ENCODE measurements at regions not wholly inside any gene's neighbourhood (a gene's known extent, or its start where the extent isn't known, plus 50 kb on each side); places are given as distances from the start of the nearest gene placed in this dataset.
"Not testable (repeated sequence)": the region's sequence is repeated elsewhere in the genome, so short reads cannot be mapped to it uniquely, and the experiment has no call there.

DNA sequence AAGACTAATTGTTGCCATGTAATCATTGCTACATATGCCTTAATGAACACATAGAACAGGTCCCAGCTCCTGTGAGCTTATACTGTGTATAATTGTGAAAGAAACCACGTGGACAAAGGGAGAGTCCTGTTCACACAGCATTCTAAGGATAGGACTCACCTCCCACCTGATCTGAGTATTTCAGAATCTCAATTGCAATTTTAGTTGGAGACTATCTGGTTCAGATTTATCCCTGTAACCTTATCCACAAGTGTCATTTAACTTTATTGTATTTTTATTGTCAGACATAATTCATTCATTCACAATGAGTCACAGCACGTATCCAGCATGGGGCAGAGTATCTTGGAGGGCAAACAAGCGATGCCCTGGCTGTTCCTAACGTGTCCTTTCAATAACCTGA, 448.3 kb downstream of the NTRK2 start:
- DNase-seq, result no peak
- H3K9me3 Mint-ChIP-seq, result no peaks in the 10 kb centered on the region
- H3K4me1 Mint-ChIP-seq, result no peaks in the 10 kb centered on the region
- H3K4me3 Mint-ChIP-seq, result no peak overlapping the region
- peaks cover 11% of the 10 kb centered on the region for H3K27me3 Mint-ChIP-seq
- H3K36me3 Mint-ChIP-seq, result no peaks in the 10 kb centered on the region
- no peak overlapping the region for H3K27ac Mint-ChIP-seq

DNA sequence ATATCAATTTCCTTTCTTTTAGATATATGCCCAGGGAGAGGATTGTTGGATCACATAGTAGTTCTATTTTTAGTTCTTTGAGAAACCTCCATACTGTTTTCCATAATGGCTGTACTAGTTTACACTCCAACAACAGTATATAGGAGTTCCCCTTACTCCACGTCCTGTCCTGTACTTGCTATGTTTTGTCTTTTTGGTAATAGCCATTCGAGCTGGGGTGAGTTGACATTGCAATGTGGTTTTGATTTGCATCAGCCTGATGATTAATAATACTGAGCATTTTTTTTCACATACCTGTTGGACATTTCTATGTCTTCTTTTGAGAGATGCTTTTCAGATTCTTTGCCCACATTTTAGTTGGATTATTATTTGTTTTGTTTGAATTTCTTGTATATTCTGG, 445.9 kb downstream of the NTRK2 start:
- peaks cover 8% of the 10 kb centered on the region for H3K27me3 Mint-ChIP-seq
- no peak overlapping the region for H3K4me3 Mint-ChIP-seq
- H3K9me3 Mint-ChIP-seq, result no peaks in the 10 kb centered on the region
- no peaks in the 10 kb centered on the region for H3K36me3 Mint-ChIP-seq
- no peaks in the 10 kb centered on the region for H3K4me1 Mint-ChIP-seq
- no peak for DNase-seq
- no peak overlapping the region for H3K27ac Mint-ChIP-seq

DNA sequence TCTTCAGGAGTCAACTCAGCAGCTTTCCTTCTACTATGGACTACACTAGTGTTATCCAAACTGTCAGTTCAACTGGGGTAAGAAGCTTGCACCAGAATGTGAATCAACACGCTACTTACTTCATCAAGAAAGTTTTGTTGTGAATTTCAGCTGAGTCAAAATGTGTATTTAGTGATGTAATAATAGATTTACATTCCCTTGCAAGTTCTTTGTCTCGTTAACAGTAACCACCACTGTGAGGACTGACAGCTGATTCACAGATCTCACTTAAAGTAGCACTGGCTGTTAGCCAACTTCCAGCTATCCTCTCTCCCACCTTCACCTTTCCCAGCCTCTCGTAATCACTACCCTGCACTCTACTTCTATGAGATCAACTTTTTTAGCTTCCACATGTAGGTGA, 445.3 kb downstream of the NTRK2 start:
- no peak for DNase-seq
- H3K27ac Mint-ChIP-seq, result no peak overlapping the region
- peaks cover 8% of the 10 kb centered on the region for H3K27me3 Mint-ChIP-seq
- no peak overlapping the region for H3K4me3 Mint-ChIP-seq
- H3K9me3 Mint-ChIP-seq, result no peaks in the 10 kb centered on the region
- H3K4me1 Mint-ChIP-seq, result no peaks in the 10 kb centered on the region
- no peaks in the 10 kb centered on the region for H3K36me3 Mint-ChIP-seq

DNA sequence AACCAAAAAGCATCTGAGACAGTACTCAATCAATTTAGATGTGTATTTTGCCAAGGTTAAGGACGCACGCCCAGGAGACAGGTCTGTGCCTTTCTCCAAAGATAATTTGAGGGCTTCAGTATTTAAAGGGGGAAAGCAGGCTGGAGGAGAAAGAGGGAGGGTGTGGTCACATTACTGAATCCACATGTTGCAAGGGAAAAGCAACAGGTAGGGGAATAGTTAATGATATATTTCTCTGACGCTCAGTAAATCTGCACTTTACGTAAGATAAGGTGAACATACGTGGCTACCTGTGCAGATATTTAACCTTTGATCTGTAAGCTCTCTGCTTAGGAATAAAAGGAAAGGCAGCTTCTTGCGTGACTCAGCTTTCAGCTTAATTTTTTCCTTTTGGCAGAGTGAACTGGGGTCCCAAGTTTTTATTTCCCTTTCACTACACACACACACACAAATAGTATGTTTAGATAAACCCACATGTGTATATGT, 443.4 kb downstream of the NTRK2 start:
- no peaks in the 10 kb centered on the region for H3K4me1 Mint-ChIP-seq
- no peak overlapping the region for H3K27ac Mint-ChIP-seq
- no peaks in the 10 kb centered on the region for H3K9me3 Mint-ChIP-seq
- no peak for DNase-seq
- no peaks in the 10 kb centered on the region for H3K36me3 Mint-ChIP-seq
- H3K27me3 Mint-ChIP-seq, result peaks cover 8% of the 10 kb centered on the region
- no peak overlapping the region for H3K4me3 Mint-ChIP-seq

DNA sequence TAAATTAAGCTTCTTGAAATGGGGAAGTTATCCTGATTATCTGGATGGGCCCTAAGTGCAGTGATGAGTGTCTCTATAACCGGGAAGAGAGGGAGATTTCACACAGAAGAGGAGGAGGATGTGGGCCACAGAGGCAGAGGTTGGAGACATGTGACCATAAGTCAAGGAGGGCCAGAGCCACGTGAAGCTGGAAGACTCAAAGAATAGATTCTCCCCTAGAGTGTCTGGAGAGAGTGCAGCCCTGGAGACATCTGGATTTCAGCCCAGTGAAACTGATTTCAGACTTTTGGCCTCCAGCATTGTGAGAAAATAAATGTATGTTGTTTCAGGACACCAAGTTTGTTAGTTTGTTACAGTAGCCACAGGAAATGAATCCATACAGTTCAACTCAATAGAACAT, 442.9 kb downstream of the NTRK2 start:
- H3K4me3 Mint-ChIP-seq, result no peak overlapping the region
- H3K27me3 Mint-ChIP-seq, result peaks cover 8% of the 10 kb centered on the region
- no peaks in the 10 kb centered on the region for H3K9me3 Mint-ChIP-seq
- DNase-seq, result no peak
- H3K36me3 Mint-ChIP-seq, result no peaks in the 10 kb centered on the region
- no peak overlapping the region for H3K27ac Mint-ChIP-seq
- H3K4me1 Mint-ChIP-seq, result no peaks in the 10 kb centered on the region

DNA sequence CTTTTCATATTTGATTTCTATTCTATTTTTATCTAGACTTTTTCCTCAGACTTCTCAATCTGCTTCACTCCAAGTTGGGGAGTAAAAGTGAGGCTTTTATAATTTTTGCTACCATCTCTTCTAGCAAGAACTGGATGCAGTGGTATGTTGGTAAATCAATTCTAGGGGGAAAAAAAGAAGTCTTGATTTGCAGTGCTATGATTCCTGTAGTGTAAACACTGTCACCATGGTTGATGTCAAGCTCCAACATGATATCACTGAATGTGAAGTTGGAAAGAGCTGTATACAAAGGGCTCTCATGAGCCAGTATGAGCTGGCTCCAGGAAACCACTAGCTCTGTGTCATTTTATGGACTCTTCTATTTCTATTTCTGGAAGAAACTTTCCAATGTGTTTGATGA, 439.2 kb downstream of the NTRK2 start:
- no peak overlapping the region for H3K4me3 Mint-ChIP-seq
- no peak overlapping the region for H3K27ac Mint-ChIP-seq
- no peaks in the 10 kb centered on the region for H3K4me1 Mint-ChIP-seq
- H3K9me3 Mint-ChIP-seq, result no peaks in the 10 kb centered on the region
- no peak for DNase-seq
- H3K27me3 Mint-ChIP-seq, result peaks cover 13% of the 10 kb centered on the region
- H3K36me3 Mint-ChIP-seq, result no peaks in the 10 kb centered on the region

DNA sequence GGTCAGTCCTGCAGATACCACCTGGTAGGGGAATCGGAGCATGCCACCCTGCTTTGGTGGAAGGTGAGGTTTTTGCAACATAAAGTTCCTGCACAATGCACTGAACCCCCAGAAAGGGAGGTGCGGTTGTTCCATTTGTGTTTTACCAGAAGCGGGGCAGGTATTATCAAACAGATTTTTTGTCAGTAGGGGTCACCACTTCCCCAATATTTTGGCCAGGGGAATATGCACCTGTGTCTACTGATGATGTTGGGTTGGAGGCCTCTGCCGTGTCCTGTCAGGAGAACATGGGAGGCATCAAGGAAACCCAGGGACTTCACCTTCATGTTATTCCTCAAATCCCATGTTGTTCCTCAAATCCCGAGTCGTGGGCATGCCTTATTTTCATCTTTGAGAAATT, 438.7 kb downstream of the NTRK2 start:
- H3K27ac Mint-ChIP-seq, result no peak overlapping the region
- no peaks in the 10 kb centered on the region for H3K9me3 Mint-ChIP-seq
- H3K4me1 Mint-ChIP-seq, result no peaks in the 10 kb centered on the region
- DNase-seq, result no peak
- H3K27me3 Mint-ChIP-seq, result peaks cover 16% of the 10 kb centered on the region
- no peak overlapping the region for H3K4me3 Mint-ChIP-seq
- H3K36me3 Mint-ChIP-seq, result no peaks in the 10 kb centered on the region

DNA sequence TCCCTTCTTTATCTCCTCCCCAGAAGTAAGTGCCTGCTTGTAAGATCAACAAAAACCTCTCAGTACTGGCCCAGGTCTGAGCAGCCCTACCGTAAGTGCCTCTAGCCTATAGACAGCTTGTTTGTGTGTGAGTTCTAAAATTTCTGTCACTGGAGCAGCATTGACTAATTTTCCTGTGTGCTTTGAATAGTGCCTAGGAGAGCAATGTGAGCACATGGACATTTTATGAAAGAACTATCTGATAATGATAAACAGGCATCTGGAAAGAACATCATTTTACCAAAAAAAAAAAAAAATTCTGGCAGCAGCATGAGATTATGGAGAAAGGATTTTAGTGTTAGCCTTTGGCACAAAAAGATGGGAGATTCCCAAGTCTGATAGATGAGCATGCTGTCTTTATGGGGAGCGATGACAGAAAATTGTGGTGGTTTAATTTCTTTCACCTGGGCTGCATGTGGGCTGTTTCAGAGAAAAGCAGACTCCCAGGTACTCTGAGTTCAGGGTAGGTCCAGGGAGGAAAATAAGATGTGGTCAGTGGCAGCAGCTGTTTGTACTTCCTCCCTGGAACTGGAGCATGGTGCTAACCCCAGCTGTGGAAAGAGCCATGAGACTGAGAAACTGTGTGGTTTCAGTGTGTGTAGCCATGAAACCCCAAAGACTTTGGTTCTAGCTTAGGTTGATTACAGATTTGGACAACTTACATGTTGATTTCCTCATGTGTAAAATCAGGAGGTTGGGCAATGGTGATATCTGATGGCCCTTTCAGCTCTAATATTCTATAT, 419.9 kb downstream of the NTRK2 start:
- H3K9me3 Mint-ChIP-seq, result no peaks in the 10 kb centered on the region
- no peak overlapping the region for H3K27ac Mint-ChIP-seq
- no peak for DNase-seq
- H3K36me3 Mint-ChIP-seq, result no peaks in the 10 kb centered on the region
- no peak overlapping the region for H3K4me3 Mint-ChIP-seq
- H3K27me3 Mint-ChIP-seq, result peaks cover 11% of the 10 kb centered on the region
- no peaks in the 10 kb centered on the region for H3K4me1 Mint-ChIP-seq

DNA sequence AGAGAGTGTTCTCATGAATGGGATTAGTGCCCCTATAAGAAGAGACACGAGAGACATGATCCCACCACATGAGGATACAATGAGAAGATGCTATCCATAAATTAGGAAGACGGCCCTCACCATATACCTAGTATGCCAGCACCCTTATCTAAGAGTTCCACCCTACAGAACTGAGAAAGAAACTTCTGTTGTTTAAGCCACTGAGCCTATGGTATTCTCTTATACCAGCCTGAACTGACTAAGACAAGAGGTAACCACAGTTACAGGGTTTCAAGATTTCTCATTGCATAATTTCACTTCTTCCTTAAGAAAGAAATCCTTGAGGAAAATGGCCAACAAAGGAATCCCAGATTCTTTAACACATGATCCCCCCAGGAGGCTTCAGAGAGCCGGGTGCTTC, 412.4 kb downstream of the NTRK2 start:
- Mint-ChIP-seq H3K9me3 (no peaks in the 10 kb centered on the region), H3K27me3 (peaks cover 16% of the 10 kb centered on the region), H3K36me3 (no peaks in the 10 kb centered on the region), H3K27ac (no peak overlapping the region), H3K4me1 (no peaks in the 10 kb centered on the region), H3K4me3 (no peak overlapping the region)
- no peak for DNase-seq

DNA sequence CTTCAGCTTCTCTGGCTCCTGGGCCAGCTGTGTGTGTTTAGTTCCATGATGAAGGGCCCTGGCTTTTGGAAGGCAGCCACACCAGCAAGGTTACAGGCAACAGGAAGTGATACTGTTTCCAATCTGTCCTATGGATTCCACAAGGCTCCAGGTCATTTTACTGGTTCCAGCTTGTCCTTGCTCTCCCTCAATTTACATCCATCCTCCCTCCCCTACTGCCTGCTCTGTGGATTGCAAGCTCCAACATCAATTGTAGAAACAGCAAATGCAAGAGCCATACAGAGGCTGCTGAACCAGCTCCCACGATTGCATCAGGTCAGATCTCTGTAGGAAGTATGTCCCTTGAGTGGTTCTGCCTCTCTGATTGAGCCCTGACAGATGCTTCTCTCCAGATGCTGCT, 409.8 kb downstream of the NTRK2 start:
- Mint-ChIP-seq H3K36me3 (no peaks in the 10 kb centered on the region), H3K27me3 (peaks cover 10% of the 10 kb centered on the region), H3K4me1 (no peaks in the 10 kb centered on the region), H3K4me3 (no peak overlapping the region), H3K9me3 (no peaks in the 10 kb centered on the region), H3K27ac (no peak overlapping the region)
- DNase-seq, result no peak

DNA sequence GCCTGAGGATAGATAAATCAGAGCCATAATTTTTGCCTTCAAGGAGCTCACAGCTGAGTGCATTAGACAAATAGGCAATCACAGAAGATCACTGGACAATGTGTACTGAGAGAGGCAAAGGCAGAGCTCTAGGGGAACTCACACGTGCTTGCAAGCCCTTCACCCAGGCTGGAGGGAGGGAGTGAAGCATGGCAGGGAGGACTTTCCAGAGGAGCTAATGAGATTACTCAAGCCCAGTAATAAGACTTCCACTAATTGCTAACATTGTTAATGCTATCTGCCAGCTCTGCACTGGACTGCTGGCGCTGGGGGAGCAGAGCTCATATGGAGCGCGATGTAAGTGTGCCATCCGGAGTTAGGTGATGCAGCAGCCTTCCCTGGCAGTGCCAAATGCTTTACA, 408.4 kb downstream of the NTRK2 start:
- no peak overlapping the region for H3K4me3 Mint-ChIP-seq
- no peak for DNase-seq
- H3K27me3 Mint-ChIP-seq, result peaks cover 10% of the 10 kb centered on the region
- H3K4me1 Mint-ChIP-seq, result no peaks in the 10 kb centered on the region
- H3K9me3 Mint-ChIP-seq, result no peaks in the 10 kb centered on the region
- H3K27ac Mint-ChIP-seq, result no peak overlapping the region
- H3K36me3 Mint-ChIP-seq, result no peaks in the 10 kb centered on the region

DNA sequence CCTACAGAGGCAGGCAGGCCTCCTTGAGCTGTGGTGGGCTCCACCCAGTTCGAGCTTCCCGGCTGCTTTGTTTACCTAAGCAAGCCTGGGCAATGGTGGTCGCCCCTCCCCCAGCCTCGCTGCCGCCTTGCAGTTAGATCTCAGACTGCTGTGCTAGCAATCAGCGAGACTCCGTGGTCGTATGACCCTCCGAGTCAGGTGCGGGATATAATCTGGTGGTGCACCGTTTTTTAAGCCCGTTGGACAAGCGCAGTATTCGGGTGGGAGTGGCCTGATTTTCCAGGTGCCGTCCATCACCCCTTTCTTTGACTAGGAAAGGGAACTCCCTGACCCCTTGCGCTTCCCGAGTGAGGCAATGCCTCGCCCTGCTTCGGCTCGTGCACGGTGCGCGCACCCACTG, 407.6 kb downstream of the NTRK2 start:
- not testable (repeated sequence) for H3K9me3 Mint-ChIP-seq, H3K27me3 Mint-ChIP-seq, H3K36me3 Mint-ChIP-seq, DNase-seq, H3K27ac Mint-ChIP-seq, H3K4me1 Mint-ChIP-seq, H3K4me3 Mint-ChIP-seq

Data from activated naive CD8-positive, alpha-beta T cell treated with anti-CD3 and anti-CD28 coated beads for 36 hours (primary cell).